SKM-1 (cell line): ENCODE measurements at regions not wholly inside any gene's neighbourhood (a gene's known extent, or its start where the extent isn't known, plus 50 kb on each side); places are given as distances from the start of the nearest gene placed in this dataset.
"Not testable (repeated sequence)": the region's sequence is repeated elsewhere in the genome, so short reads cannot be mapped to it uniquely, and the experiment has no call there.

Source experiments
- DNase-seq: peaks from one replicate; lab custom pipeline; 2025; ENCODE audit not compliant: unreplicated experiment; lab: John Stamatoyannopoulos, UW

- DNase-seq: not testable (repeated sequence)
Observed at GRCh38 chr13:22916276-22916675, 264.5 kb upstream of the SGCG start.

GRCh38 chr13:22925881-22926747 is 254.7 kb upstream of the SGCG start:
- DNase-seq: no peak

- no peak for DNase-seq
Observed at GRCh38 chr13:22926748-22927400, 253.9 kb upstream of the SGCG start.

- not testable (repeated sequence) for DNase-seq
Observed at GRCh38 chr13:22927845-22928244, 252.9 kb upstream of the SGCG start.

- no peak for DNase-seq
Observed at GRCh38 chr13:22929381-22930126, 251.2 kb upstream of the SGCG start.

- DNase-seq: no peak
Observed at GRCh38 chr13:22931576-22931975, 249.2 kb upstream of the SGCG start.

GRCh38 chr13:22932632-22933412 is 248.0 kb upstream of the SGCG start:
- DNase-seq: not testable (repeated sequence)

- no peak for DNase-seq
Observed at GRCh38 chr13:22933571-22934181, 247.1 kb upstream of the SGCG start.

- no peak for DNase-seq
Observed at GRCh38 chr13:22934744-22935523, 245.8 kb upstream of the SGCG start.

- no peak for DNase-seq
Observed at GRCh38 chr13:22936228-22936627, 244.6 kb upstream of the SGCG start.

GRCh38 chr13:22937241-22937640 is 243.5 kb upstream of the SGCG start:
- DNase-seq: no peak

GRCh38 chr13:22937953-22938352 is 242.8 kb upstream of the SGCG start:
- DNase-seq: no peak

GRCh38 chr13:22938576-22938975 is 242.2 kb upstream of the SGCG start:
- no peak for DNase-seq

- DNase-seq: no peak
Observed at GRCh38 chr13:22939157-22939556, 241.6 kb upstream of the SGCG start.

- no peak for DNase-seq
Observed at GRCh38 chr13:22940090-22940710, 240.6 kb upstream of the SGCG start.

- DNase-seq: no peak
Observed at GRCh38 chr13:22940736-22941135, 240.0 kb upstream of the SGCG start.

- DNase-seq: not testable (repeated sequence)
Observed at GRCh38 chr13:22941495-22941894, 239.3 kb upstream of the SGCG start.

- DNase-seq: not testable (repeated sequence)
Observed at GRCh38 chr13:22942831-22943230, 237.9 kb upstream of the SGCG start.

GRCh38 chr13:22944378-22944777 is 236.4 kb upstream of the SGCG start:
- no peak for DNase-seq
